H9 (cell line): ENCODE measurements at regions not wholly inside any gene's neighbourhood (a gene's known extent, or its start where the extent isn't known, plus 50 kb on each side); places are given as distances from the start of the nearest gene placed in this dataset.
"Not testable (repeated sequence)": the region's sequence is repeated elsewhere in the genome, so short reads cannot be mapped to it uniquely, and the experiment has no call there.

Source experiments
- DNase-seq: peaks from one replicate; pipeline ENCODE4 v3.0.0-alpha.2; 2017
- H2AFZ ChIP-seq: one replicate; pipeline ENCODE4 v1.6.1; 2013; ENCODE audit warnings: mild to moderate bottlenecking, low read length, control low read depth, moderate library complexity
- H2AK5ac ChIP-seq: 2 replicates; pipeline ENCODE4 v1.6.1; 2013; ENCODE audit warnings: low read length, control low read depth, mixed read lengths; ENCODE audit not compliant: insufficient read length
- H2BK120ac ChIP-seq: one replicate; pipeline ENCODE4 v1.6.1; 2013; ENCODE audit warnings: low read depth, mild to moderate bottlenecking, low read length, control low read depth, inconsistent platforms; ENCODE audit not compliant: poor library complexity, severe bottlenecking
- H2BK12ac ChIP-seq: 2 replicates; pipeline ENCODE4 v1.6.1; 2013; ENCODE audit warnings: low read length, control low read depth, mixed read lengths, low read depth; ENCODE audit not compliant: insufficient read length
- H2BK15ac ChIP-seq: 2 replicates; pipeline ENCODE4 v1.6.1; 2013; ENCODE audit warnings: low read depth, low read length, control low read depth
- H2BK20ac ChIP-seq: one replicate; pipeline ENCODE4 v1.6.1; 2013; ENCODE audit warnings: low read depth, mild to moderate bottlenecking, low read length, control low read depth, inconsistent platforms; ENCODE audit not compliant: poor library complexity, severe bottlenecking
- H2BK5ac ChIP-seq: 2 replicates; pipeline ENCODE4 v1.6.1; 2013; ENCODE audit warnings: low read length, control low read depth, mixed read lengths; ENCODE audit not compliant: insufficient read length
- H3K14ac ChIP-seq: 2 replicates; pipeline ENCODE4 v1.6.1; 2013; ENCODE audit warnings: low read length, control low read depth; ENCODE audit not compliant: insufficient read depth
- H3K18ac ChIP-seq: 2 replicates; pipeline ENCODE4 v1.6.1; 2013; ENCODE audit warnings: low read depth, mild to moderate bottlenecking, mixed read lengths, low read length, control low read depth; ENCODE audit not compliant: insufficient read length
- H3K23ac ChIP-seq: 2 replicates; pipeline ENCODE4 v1.6.1; 2013; ENCODE audit warnings: low read length, control low read depth, mixed read lengths, low read depth; ENCODE audit not compliant: insufficient read length
- H3K23me2 ChIP-seq: 2 replicates; pipeline ENCODE4 v1.6.1; 2013; ENCODE audit warnings: low read depth, mild to moderate bottlenecking, mixed read lengths, low read length, control low read depth; ENCODE audit not compliant: insufficient read length, poor library complexity, severe bottlenecking
- H3K27ac ChIP-seq: 2 replicates; pipeline ENCODE4 v1.5.1; 2013; ENCODE audit warnings: low read length, control low read depth, mixed read lengths, low read depth; ENCODE audit not compliant: insufficient read length
- H3K27me3 ChIP-seq: 2 replicates; pipeline ENCODE4 v1.6.1; 2013; ENCODE audit warnings: low read length, control low read depth, inconsistent platforms; ENCODE audit not compliant: insufficient read depth
- H3K4ac ChIP-seq: 2 replicates; pipeline ENCODE4 v1.6.1; 2013; ENCODE audit warnings: low read depth, mild to moderate bottlenecking, control low read depth, inconsistent platforms, low read length, moderate library complexity
- H3K4me1 ChIP-seq: 2 replicates; pipeline ENCODE4 v1.6.1; 2013; ENCODE audit warnings: low read length, control low read depth, inconsistent platforms; ENCODE audit not compliant: insufficient read depth
- H3K4me2 ChIP-seq: 2 replicates; pipeline ENCODE4 v1.6.1; 2013; ENCODE audit warnings: low read length, control low read depth, mixed read lengths; ENCODE audit not compliant: insufficient read length, insufficient read depth
- H3K56ac ChIP-seq: 2 replicates; pipeline ENCODE4 v1.6.1; 2013; ENCODE audit warnings: low read depth, mild to moderate bottlenecking, mixed read lengths, low read length, control low read depth; ENCODE audit not compliant: insufficient read length
- H3K79me1 ChIP-seq: 2 replicates; pipeline ENCODE4 v1.6.1; 2013; ENCODE audit warnings: low read depth, mild to moderate bottlenecking, moderate library complexity, low read length, control low read depth, inconsistent platforms; ENCODE audit not compliant: insufficient read depth, poor library complexity, severe bottlenecking
- H3K79me2 ChIP-seq: 2 replicates; pipeline ENCODE4 v1.6.1; 2013; ENCODE audit warnings: low read length, control low read depth, inconsistent platforms; ENCODE audit not compliant: insufficient read depth
- H3K9ac ChIP-seq: 2 replicates; pipeline ENCODE4 v1.6.1; 2013; ENCODE audit warnings: low read length, control low read depth, mixed read lengths; ENCODE audit not compliant: insufficient read length; ENCODE audit errors: extremely low read depth
- H3K9me3 ChIP-seq: one replicate; pipeline ENCODE4 v1.6.1; 2013; ENCODE audit warnings: low read depth, low read length, inconsistent platforms; ENCODE audit not compliant: control insufficient read depth
- H3T11ph ChIP-seq: one replicate; pipeline ENCODE4 v1.6.1; 2013; ENCODE audit warnings: mild to moderate bottlenecking, low read length, control low read depth, inconsistent platforms
- H4K20me1 ChIP-seq: one replicate; pipeline ENCODE4 v1.6.1; 2013; ENCODE audit not compliant: control insufficient read depth, insufficient read length, insufficient read depth
- H4K5ac ChIP-seq: 2 replicates; pipeline ENCODE4 v1.6.1; 2013; ENCODE audit warnings: low read depth, mild to moderate bottlenecking, mixed read lengths, low read length, control low read depth; ENCODE audit not compliant: insufficient read length
- H4K8ac ChIP-seq: replicated peaks from 2 replicates; pipeline ENCODE4 v1.6.1; 2013; ENCODE audit warnings: low read length, control low read depth, mixed read lengths, low read depth; ENCODE audit not compliant: insufficient read length
- H4K91ac ChIP-seq: 2 replicates; pipeline ENCODE4 v1.6.1; 2013; ENCODE audit warnings: low read depth, mild to moderate bottlenecking, moderate library complexity, mixed read lengths, low read length, control low read depth; ENCODE audit not compliant: insufficient read length
- H3K27ac Mint-ChIP-seq, 3 experiments: 2 replicates in 2 of 3; 3 replicates in 1 of 3; pipeline ENCODE4 v1.8.0; 2020 to 2021; ENCODE audit warnings: mixed read lengths in 3 of 3, mild to moderate bottlenecking in 1 of 3, moderate library complexity in 1 of 3
- H3K27me3 Mint-ChIP-seq: 2 replicates; pipeline ENCODE4 v1.8.0; 2021; ENCODE audit warnings: low read depth, mild to moderate bottlenecking, moderate library complexity, mixed read lengths
- H3K36me3 Mint-ChIP-seq, 3 experiments: 2 replicates in 2 of 3; 3 replicates in 1 of 3; pipeline ENCODE4 v1.8.0; 2020 to 2021; ENCODE audit warnings: low read depth in 3 of 3, mixed read lengths in 3 of 3; ENCODE audit not compliant: insufficient read depth in 1 of 3
- H3K4me1 Mint-ChIP-seq, 2 experiments: 2 replicates each; pipeline ENCODE4 v1.8.0; 2020; ENCODE audit warnings: mixed read lengths in 2 of 2
- H3K4me3 Mint-ChIP-seq, 2 experiments: 2 replicates in 1 of 2; 3 replicates in 1 of 2; pipeline ENCODE4 v1.8.0; 2020 to 2021; ENCODE audit warnings: mild to moderate bottlenecking in 2 of 2, mixed read lengths in 2 of 2, moderate library complexity in 1 of 2
- H3K9me3 Mint-ChIP-seq, 2 experiments: 2 replicates in 1 of 2; 3 replicates in 1 of 2; pipeline ENCODE4 v1.8.0; 2020; ENCODE audit warnings: mild to moderate bottlenecking in 2 of 2, mixed read lengths in 2 of 2, moderate library complexity in 1 of 2
- WGBS: extraction: QIAGEN DNeasy Blood & Tissue Kit; methylation state at CpG from one replicate; pipeline ENCODE4 v1.1.7; 2013; ENCODE audit warnings: missing lambda C conversion rate, low lambda C conversion rate, mixed read lengths; ENCODE audit not compliant: insufficient read length; ENCODE audit errors: extremely low coverage; 5-methylcytosine and 5-hydroxymethylcytosine counted together

DNA sequence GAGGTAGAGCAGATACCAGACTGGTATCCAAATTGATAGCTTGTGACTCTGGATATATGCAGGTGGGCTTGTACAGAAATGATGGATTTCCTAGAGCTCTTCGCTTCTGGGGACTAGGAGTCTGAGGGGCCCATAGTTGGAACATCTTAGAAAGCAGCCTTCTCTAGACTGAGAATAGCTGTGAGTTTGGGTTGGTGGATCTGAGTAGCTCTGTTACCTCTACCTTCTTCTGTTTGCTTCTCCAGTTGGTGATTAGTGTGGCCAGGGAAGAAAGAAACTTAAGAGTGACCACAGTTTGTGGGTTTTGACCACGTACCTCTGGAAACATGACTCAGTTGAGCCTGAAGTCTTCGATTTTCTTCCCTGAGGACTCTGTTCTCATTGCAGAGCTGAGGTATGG lies 88.4 kb downstream of the NBPF8 start:
- not testable (repeated sequence) for H3K4me1 ChIP-seq, H3K27me3 ChIP-seq, H3K4me3 Mint-ChIP-seq, H4K91ac ChIP-seq, H3K9me3 Mint-ChIP-seq, H3K18ac ChIP-seq, H3K9ac ChIP-seq, H3K56ac ChIP-seq, H3K9me3 ChIP-seq, H3K23me2 ChIP-seq, H3K27me3 Mint-ChIP-seq, H3K27ac ChIP-seq, DNase-seq, H4K5ac ChIP-seq, H2BK120ac ChIP-seq, H4K20me1 ChIP-seq, H3K4me2 ChIP-seq, H3K4me1 Mint-ChIP-seq, H3K14ac ChIP-seq, H3K79me2 ChIP-seq, H3K36me3 Mint-ChIP-seq, H3K4ac ChIP-seq, H2BK12ac ChIP-seq, H2BK15ac ChIP-seq, H3K23ac ChIP-seq, H2AFZ ChIP-seq, H4K8ac ChIP-seq, H2AK5ac ChIP-seq, H2BK5ac ChIP-seq, H3K79me1 ChIP-seq, H2BK20ac ChIP-seq, H3K27ac Mint-ChIP-seq, H3T11ph ChIP-seq
- WGBS, result no CpG with 5 or more reads among the region's 3 CpGs

DNA sequence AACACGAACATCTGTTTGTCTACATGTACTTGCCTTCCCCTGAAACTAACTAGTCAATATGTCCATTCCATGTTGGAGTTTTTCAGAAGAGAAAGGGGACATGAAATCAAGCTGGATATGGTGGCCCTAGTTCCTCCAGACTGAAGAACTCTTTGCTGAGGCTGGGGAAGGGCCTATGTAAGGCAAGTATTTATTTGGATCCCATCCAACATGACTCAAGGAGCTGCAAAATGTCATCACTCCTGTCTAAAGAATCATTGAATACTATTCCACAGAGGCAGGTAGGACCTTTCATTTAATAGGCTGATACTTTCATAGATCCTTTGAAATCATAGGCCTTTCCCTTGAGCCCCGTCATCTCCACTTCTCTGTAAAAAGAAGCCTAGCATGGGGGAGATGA lies 91.5 kb downstream of the NBPF8 start:
- H2AK5ac ChIP-seq, H3K27me3 Mint-ChIP-seq, H2BK20ac ChIP-seq, H2BK12ac ChIP-seq, H3K9me3 Mint-ChIP-seq, H3K14ac ChIP-seq, H3K23ac ChIP-seq, H4K5ac ChIP-seq, H3K4ac ChIP-seq, H3K79me2 ChIP-seq, H3K18ac ChIP-seq, H3K79me1 ChIP-seq, DNase-seq, H2BK5ac ChIP-seq, H3K56ac ChIP-seq, H2BK120ac ChIP-seq, H3K23me2 ChIP-seq, H2BK15ac ChIP-seq, H3K27ac ChIP-seq, H4K8ac ChIP-seq, H3K4me3 Mint-ChIP-seq, H3T11ph ChIP-seq, H3K9me3 ChIP-seq, H3K4me1 ChIP-seq, H3K4me1 Mint-ChIP-seq, H3K36me3 Mint-ChIP-seq, H4K20me1 ChIP-seq, H3K27me3 ChIP-seq, H3K27ac Mint-ChIP-seq, H4K91ac ChIP-seq, H3K4me2 ChIP-seq, H3K9ac ChIP-seq, H2AFZ ChIP-seq: not testable (repeated sequence)
- no CpG with 5 or more reads among the region's 2 CpGs for WGBS

DNA sequence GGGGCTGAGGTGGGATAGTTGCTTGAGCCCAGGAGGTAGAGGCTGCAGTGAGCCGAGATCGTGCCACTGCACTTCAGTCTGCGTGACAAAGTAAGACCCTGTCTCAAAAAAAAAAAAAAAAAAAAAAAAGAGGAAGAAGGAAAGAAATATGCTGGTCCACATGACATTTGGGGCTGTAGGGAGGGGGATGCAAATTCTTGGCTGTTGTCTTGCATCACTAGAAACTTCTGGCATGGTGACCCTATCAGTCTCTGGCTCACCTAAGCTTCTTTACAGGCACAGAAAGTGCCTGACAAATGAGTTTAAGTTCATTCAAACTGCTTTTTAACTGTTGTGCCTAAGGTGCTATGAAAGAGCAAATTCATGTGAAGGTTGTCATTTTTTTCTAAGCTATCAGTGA lies 93.5 kb downstream of the NBPF8 start:
- not testable (repeated sequence) for H3K4ac ChIP-seq, H3K18ac ChIP-seq, H3K27ac Mint-ChIP-seq, H3K23ac ChIP-seq, H4K20me1 ChIP-seq, H4K8ac ChIP-seq, H3K4me1 Mint-ChIP-seq, H3K79me2 ChIP-seq, H2BK5ac ChIP-seq, H3K4me3 Mint-ChIP-seq, H2AFZ ChIP-seq, H3K56ac ChIP-seq, H2BK120ac ChIP-seq, H3K9me3 ChIP-seq, H3T11ph ChIP-seq, H2BK20ac ChIP-seq, H4K5ac ChIP-seq, H3K4me1 ChIP-seq, H3K79me1 ChIP-seq, H4K91ac ChIP-seq, H3K36me3 Mint-ChIP-seq, H3K4me2 ChIP-seq, H3K27me3 Mint-ChIP-seq, H3K9ac ChIP-seq, H2BK12ac ChIP-seq, H3K9me3 Mint-ChIP-seq, H3K23me2 ChIP-seq, H3K14ac ChIP-seq, H3K27me3 ChIP-seq, H3K27ac ChIP-seq, DNase-seq, H2AK5ac ChIP-seq, H2BK15ac ChIP-seq
- WGBS, result no CpG with 5 or more reads among the region's 3 CpGs
